ENCODE measurements at regions not wholly inside any gene's neighbourhood (a gene's known extent, or its start where the extent isn't known, plus 50 kb on each side); places are given as distances from the start of the nearest gene placed in this dataset.

- TF ChIP-seq YY1 (IDR thresholded peaks at IDR 0.05; ENCODE audit: low read depth): no peak
Measured at GRCh38 chr17:70345061-70345460, 175.7 kb downstream of the KCNJ2 start.

- TF ChIP-seq MAX (IDR thresholded peaks at IDR 0.05) (no peak), NFIC (IDR thresholded peaks at IDR 0.05) (no peak), EP300 (IDR thresholded peaks at IDR 0.05; ENCODE audit: borderline replicate concordance) (no peak), FOXM1 (IDR thresholded peaks at IDR 0.05; ENCODE audit: borderline replicate concordance, low read depth) (no peak), CREB1 (IDR thresholded peaks at IDR 0.05; ENCODE audit: low read depth) (no peak), REST (IDR thresholded peaks at IDR 0.05; ENCODE audit: low read depth) (no peak), TCF12 (IDR thresholded peaks at IDR 0.05; ENCODE audit: low read depth) (no peak)
Measured at GRCh38 chr17:70352834-70353233, 183.5 kb downstream of the KCNJ2 start.

- TF ChIP-seq NFIC (IDR thresholded peaks at IDR 0.05) (no peak), REST (IDR thresholded peaks at IDR 0.05; ENCODE audit: low read depth) (no peak), TAF1 (IDR thresholded peaks at IDR 0.05; ENCODE audit: low read depth) (no peak), EGR1 (IDR thresholded peaks at IDR 0.05) (no peak), EP300 (IDR thresholded peaks at IDR 0.05; ENCODE audit: borderline replicate concordance) (no peak)
Measured at GRCh38 chr17:70353408-70354092, 184.2 kb downstream of the KCNJ2 start.

GRCh38 chr17:70355185-70355584 lies 185.9 kb downstream of the KCNJ2 start:
- no peak for TF ChIP-seq REST (IDR thresholded peaks at IDR 0.05; ENCODE audit: low read depth)
- TF ChIP-seq YY1 (IDR thresholded peaks at IDR 0.05; ENCODE audit: low read depth): no peak

GRCh38 chr17:70357190-70357589 lies 187.9 kb downstream of the KCNJ2 start:
- TF ChIP-seq EGR1 (IDR thresholded peaks at IDR 0.05) (no peak), CEBPB (IDR thresholded peaks at IDR 0.05) (no peak), NFIC (IDR thresholded peaks at IDR 0.05) (no peak), USF1 (IDR thresholded peaks at IDR 0.05) (no peak), TAF1 (IDR thresholded peaks at IDR 0.05; ENCODE audit: low read depth) (no peak), RAD21 (IDR thresholded peaks at IDR 0.05; ENCODE audit: low read depth) (no peak), EP300 (IDR thresholded peaks at IDR 0.05; ENCODE audit: borderline replicate concordance) (no peak), ZBTB7A (IDR thresholded peaks at IDR 0.05; ENCODE audit: low read depth) (no peak), CREB1 (IDR thresholded peaks at IDR 0.05; ENCODE audit: low read depth) (no peak), YY1 (IDR thresholded peaks at IDR 0.05; ENCODE audit: low read depth) (no peak), TEAD4 (IDR thresholded peaks at IDR 0.05) (no peak), TCF12 (IDR thresholded peaks at IDR 0.05; ENCODE audit: low read depth) (no peak), FOXM1 (IDR thresholded peaks at IDR 0.05; ENCODE audit: borderline replicate concordance, low read depth) (no peak), REST (IDR thresholded peaks at IDR 0.05; ENCODE audit: low read depth) (no peak), MAX (IDR thresholded peaks at IDR 0.05) (no peak)
